Superior temporal gyrus (tissue), 1 donor: ENCODE measurements at regions not wholly inside any gene's neighbourhood (a gene's known extent, or its start where the extent isn't known, plus 50 kb on each side); places are given as distances from the start of the nearest gene placed in this dataset.
"Not testable (repeated sequence)": the region's sequence is repeated elsewhere in the genome, so short reads cannot be mapped to it uniquely, and the experiment has no call there.

ENCODE experiments used
- DNase-seq: peaks from one replicate; pipeline ENCODE4 v3.0.0-alpha.2; 2016; ENCODE audit errors: extremely low spot score

DNA sequence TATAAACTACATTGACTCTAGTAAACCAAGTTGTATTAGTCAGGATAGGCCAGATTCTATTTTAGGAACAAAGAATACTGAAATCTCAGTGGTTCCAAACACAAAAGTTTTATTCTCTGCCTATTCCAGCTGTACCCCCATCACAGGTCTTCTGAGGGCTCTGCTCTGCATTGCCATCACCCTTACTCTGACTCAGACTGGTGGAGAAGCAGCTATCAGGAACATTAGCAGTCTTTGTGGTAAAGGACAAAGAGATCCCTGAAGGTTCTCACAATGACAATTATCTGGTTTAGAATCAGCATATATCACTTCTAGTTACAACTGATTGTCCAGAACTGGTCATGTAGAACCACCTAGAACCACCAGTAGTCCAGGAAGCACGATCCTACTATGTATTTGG lies 251.1 kb downstream of the GLUD2 start:
- DNase-seq, result no peak

- DNase-seq, result no peak
These were observed 253.9 kb downstream of the GLUD2 start for GRCh38 chrX:121301356-121301755.

DNA sequence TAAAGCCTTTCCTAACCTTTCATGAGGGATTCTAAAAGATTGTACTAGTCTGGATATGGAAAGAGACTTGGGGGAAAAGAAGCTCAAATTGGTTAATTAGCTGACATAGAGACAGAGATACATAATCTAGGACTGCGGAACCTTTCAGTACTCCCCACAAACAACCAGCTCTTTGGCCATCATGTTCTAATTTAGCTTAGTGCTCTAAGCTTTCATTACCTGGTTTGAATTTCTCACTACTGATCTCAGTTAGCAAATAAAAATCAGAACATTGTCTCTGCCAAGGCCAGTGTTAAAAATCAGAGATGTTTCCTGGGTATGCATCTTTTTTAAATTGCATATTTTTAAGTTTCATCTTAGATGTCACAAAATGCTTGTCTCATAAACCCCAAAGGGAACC lies 254.4 kb downstream of the GLUD2 start:
- no peak for DNase-seq

- DNase-seq, result no peak
These were observed 260.0 kb downstream of the GLUD2 start for GRCh38 chrX:121307449-121307848.

DNA sequence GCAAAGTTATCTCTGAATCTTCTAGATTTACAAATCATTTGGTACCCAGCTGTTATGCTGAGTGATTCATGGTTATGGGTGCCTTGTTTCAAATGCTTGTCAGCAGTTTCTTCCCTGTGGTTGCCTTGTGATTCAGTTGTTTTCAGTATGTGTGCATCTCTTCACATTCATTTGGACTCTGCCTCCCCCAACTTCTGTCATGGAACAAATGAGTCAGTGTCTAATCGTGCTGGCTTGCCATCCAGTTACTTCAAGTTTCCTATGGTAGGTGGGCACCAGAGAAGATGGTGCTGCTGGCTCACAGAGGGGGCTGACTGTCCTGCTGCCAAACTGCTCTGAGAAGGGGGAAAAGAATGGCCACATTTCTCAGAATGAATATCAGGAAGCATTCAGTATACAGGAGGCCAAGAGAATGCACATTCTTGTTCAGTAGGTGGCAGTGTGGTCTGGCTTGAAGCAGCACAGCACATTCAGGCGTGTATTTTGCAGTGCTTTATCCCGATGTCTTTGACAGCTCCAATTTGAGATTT lies 260.9 kb downstream of the GLUD2 start:
- peak; percentile 59 for DNase-seq

- no peak for DNase-seq
These were observed 263.4 kb downstream of the GLUD2 start for GRCh38 chrX:121310820-121311219.

DNA sequence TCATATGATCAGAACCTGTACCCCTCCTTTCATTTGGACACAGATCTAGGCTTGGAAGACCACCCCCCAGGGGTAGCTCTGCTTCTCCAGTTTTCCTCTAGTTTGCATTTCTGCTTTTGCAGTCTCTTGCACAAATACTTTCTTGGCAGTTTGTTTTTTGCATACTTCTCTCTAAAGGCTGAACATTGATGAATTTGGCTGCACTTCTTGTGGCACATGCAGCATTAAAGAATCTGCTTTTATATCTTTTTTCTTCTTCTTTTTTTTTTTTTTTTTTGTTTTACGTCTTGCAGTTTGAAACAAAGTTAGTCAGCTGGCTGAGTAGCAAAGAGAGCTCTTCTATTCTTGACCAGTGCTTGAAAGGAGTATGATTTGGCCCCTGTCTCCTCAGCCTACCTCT lies 273.0 kb downstream of the GLUD2 start:
- no peak for DNase-seq

DNA sequence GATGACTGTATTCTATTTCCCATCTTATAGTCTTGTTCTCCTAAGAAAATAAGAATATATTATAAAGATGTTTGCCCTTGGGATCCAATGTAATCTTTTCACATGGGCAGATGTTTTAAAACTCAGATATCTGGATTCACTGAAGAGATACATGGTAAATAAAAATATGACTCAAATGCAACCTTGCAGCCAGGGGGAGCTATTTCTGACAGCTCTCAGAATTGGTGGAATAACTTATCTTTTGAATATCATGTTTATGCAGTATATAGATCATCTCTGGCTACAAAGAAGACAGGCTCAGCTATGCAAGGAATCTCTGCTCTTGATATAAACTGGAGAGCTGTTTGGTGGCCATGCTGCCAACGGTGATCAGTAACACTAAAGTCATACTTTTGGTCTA lies 274.7 kb downstream of the GLUD2 start:
- DNase-seq, result no peak

GRCh38 chrX:121323337-121323736 lies 275.9 kb downstream of the GLUD2 start:
- no peak for DNase-seq

DNA sequence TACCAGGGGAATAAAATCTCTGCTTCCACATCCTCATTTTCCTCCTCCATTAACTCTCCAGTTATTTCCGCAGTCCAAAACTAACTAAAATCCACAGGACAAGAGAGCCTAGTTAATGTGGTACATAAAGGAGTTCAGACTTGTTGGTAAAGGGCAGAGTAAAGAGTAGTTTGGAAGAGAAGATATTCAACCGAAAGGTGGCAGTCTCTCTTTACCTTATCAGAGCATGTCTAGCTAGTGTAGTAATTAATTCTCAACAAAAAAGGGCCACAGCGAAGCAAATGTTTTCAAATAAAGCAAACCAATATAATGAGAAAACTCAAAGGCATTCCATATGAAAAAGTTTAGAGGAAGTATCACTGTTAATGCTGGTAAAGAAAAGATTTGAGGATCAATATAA lies 286.5 kb downstream of the GLUD2 start:
- DNase-seq, result no peak

DNA sequence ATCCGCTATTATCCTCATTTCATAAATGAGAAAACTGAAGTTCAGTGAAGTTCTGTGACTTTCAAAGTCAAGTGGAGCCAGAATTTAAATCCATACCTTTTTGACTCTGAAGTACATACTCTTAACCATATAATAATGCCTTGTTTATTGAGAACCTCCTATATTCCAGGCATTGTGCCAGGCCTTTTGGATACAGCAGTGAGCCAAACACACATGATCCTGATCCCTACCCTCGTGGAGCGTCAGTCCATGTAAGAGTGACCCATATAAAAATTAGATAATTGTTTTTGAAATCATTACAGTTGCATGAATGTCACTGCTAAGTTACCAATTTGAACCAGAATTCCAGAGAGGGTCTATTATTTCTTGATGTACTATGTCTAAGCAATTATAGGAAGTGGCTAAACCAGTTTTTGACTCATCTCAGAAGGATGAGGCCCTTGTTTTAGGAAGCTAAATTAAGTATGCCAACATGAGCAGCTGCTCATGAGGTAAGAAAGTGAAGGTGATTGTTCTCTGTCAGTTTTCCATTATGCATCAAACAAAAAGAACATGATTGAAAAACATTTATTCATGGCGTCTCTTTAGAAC lies 289.5 kb downstream of the GLUD2 start:
- no peak for DNase-seq

DNA sequence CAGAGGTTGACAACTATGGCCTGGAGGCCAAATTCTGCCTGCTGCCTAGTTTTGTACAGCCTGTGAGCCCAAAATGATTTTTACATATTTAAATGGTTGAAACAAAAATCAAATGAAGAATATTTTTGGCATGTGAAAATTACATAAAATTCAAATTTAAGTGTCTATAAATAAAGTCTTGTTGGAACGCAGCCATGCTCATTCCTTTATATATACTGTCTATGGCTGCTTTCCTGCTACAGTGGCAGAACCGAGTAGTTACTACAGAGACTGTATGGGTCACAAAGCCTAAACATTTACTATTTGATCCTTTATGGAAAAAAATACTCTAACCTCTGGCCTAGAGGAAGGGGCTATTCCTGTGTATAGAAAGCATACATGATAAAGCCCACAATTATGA lies 290.4 kb downstream of the GLUD2 start:
- DNase-seq, result peak; percentile 12

- no peak for DNase-seq
These were observed 301.9 kb downstream of the GLUD2 start for GRCh38 chrX:121349263-121349662.

GRCh38 chrX:121356139-121356849 lies 308.9 kb downstream of the GLUD2 start:
- DNase-seq, result no peak

DNA sequence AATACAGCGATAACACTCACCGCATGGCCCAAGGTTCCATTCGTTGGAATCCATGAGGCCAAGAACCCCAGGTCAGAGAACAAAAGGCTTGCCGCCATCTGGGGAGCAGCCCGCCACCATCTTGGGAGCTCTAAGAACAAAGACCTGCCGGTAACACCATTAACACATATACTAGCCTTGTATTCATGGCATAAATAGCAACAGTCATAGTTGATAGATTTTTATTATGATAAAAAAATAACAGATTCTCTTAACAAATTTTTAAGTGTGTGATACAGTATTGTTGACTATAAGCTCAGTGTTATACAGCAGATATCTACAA lies 309.4 kb downstream of the GLUD2 start:
- DNase-seq, result no peak

GRCh38 chrX:121360280-121360679 lies 312.9 kb downstream of the GLUD2 start:
- no peak for DNase-seq

DNA sequence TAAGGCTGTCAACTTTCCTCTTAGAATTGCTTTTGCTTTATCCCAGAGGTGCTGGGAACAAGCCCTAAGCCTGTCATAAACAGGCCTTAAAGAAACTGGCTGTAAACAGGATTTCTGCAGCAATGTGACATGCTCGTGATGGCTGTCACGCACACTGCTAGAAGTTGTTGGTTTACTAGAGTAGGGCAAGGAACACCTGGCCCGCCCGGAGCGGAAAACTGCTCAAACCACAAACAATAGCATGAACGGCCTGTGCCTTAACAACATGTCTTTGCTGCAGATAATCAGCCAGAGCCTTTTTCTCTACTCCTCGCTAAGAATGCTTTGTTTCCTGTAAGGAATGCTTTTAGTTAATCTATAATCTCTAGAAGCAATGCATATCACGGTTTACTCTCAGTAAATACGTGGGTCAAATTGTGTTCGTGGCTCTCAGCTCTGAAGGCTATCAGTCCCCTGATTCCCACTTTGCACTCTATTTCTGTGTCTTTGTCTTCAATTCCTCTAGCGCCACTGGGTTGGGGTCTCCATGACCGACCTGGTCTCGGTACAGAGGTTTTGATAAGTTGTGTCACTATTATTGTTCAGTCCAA lies 318.3 kb downstream of the GLUD2 start:
- DNase-seq, result no peak

- DNase-seq, result peak; percentile 13
These were observed 327.1 kb downstream of the GLUD2 start for GRCh38 chrX:121374471-121374870.

DNA sequence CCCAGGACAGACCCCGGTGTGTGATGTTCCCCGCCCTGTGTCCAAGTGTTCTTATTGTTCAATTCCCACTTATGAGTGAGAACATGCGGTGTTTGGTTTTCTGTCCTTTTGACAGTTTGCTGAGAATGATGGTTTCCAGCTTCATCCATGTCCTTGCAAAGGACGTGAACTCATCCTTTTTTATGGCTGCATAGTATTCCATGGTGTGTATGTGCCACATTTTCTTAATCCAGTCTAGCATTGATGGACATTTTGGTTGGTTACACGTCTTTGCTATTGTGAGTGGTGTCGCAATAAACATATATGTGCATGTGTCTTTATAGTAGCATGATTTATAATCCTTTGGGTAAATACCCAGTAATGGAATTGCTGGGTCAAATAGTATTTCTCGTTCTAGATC lies 334.5 kb downstream of the GLUD2 start:
- not testable (repeated sequence) for DNase-seq

DNA sequence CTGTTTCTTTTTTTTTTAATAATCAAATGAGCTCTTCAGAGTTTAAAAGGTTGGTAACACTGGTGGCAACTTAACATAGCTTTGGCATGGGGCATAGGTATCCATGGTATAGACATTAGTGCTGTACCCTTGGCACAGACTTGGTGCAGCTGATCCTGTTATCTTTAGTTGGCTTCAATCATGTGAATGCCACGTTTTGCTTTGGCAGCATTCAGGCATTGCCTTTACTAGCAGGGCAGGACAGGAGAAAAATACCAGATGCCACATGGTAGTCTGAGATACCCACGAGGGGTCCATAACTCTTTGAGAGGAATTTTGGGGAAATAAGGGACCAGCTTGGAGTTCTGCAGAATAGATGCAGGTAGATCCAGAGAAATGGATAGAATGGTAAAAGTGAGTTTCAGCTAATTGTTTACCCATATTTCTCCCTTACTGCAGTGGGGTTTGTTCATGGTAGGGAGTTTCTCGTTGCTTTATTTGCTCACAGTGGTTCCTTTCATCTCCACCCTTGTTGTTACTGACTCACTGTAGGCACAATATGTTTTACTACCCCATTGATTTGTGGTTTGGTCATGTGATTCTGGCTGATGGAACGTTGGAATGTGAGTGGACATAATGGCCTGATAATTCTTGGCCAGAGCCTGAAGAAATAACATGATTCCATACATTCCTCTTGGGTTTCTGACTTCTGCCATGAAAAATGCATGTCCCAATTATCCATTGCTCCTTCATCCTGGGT lies 342.7 kb downstream of the GLUD2 start:
- DNase-seq, result no peak

DNA sequence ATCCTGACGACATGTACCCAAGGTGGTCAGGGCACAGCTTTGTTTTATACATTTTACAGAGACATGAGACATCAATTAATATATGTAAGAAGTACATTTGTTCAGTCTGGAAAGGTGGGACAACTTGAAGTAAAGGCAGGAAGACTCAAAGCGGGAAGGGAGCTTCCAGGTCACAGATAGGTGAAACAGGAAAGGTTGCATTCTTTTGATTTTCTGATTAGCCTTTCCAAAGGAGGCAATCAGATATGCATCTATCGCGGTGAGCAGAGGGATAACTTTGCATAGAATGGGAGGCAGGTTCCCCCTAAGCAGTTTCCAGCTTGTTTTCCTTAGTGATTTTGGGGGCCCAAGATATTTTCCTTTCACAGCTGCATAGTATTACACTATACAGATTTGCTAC lies 358.4 kb downstream of the GLUD2 start:
- DNase-seq, result no peak

DNA sequence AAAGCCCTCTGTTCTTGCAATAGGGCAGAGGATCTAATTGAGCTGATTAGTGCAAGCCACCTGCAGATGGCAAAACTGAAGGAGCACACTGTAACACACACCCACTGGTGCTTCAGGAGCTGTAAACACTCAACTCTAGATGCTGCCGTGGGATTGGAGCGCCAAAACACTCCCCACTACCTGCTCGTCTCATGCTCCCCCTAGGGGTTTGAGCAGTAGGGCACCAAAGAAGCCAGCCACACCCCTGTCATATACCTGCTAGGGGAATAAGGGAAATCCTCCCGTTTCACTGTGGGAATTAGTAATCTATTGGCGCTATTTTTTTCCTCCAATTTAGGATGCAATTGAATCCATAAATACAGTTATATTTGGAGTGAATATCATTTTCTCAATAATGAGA lies 360.2 kb downstream of the GLUD2 start:
- no peak for DNase-seq

DNA sequence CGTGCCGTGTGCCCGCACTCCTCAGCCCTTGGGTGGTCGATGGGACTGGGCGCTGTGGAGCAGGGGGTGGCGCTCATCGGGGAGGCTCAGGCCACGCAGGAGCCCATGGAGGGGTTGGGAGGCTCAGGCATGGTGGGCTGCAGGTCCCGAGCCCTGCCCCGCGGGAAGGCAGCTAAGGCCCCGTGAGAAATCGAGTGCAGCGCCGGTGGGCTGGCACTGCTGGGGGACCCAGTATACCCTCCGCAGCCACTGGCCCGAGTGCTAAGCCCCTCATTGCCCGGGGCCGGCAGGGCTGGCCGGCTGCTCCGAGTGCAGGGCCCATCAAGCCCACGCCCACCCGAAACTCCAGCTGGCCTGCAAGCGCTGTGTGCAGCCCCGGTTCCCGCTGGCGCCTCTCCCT lies 384.1 kb downstream of the GLUD2 start:
- DNase-seq, result not testable (repeated sequence)
